Liver (tissue), 3 donors: ENCODE measurements at regions not wholly inside any gene's neighbourhood (a gene's known extent, or its start where the extent isn't known, plus 50 kb on each side); places are given as distances from the start of the nearest gene placed in this dataset.

Source experiments
- CTCF ChIP-seq: fragments of 150-350 bp; IDR thresholded peaks from 2 replicates; pipeline ENCODE4 v1.5.1; 2017; ENCODE audit warnings: improper control_type of control experiment, low read depth, low read length; ENCODE audit not compliant: missing input control
- JUND ChIP-seq, 2 donors: IDR thresholded peaks; 2 replicates each; pipeline ENCODE4 v1.6.1; 2016; ENCODE audit warnings: antibody characterized with exemption in 2 of 2
- MAX ChIP-seq: IDR thresholded peaks from 2 replicates; pipeline ENCODE4 v1.6.1; 2016; ENCODE audit warnings: antibody characterized with exemption
- RAD21 ChIP-seq, 2 donors: IDR thresholded peaks; 2 replicates each; pipeline ENCODE4 v1.6.1; 2016; ENCODE audit warnings: antibody characterized with exemption in 2 of 2, mild to moderate bottlenecking in 2 of 2
- REST ChIP-seq: IDR thresholded peaks from 2 replicates; pipeline ENCODE4 v1.6.1; 2016; ENCODE audit warnings: antibody characterized with exemption, mild to moderate bottlenecking
- SP1 ChIP-seq: IDR thresholded peaks from 2 replicates; pipeline ENCODE4 v1.6.1; 2018; ENCODE audit warnings: antibody characterized with exemption, mild to moderate bottlenecking
- YY1 ChIP-seq: IDR thresholded peaks from 2 replicates; pipeline ENCODE4 v1.6.1; 2016; ENCODE audit warnings: antibody characterized with exemption, mild to moderate bottlenecking
- donor health status: healthy.
- donor health status: healthy.

GRCh38 chr20:50314678-50315335 lies 124.2 kb downstream of the CEBPB start:
- TF ChIP-seq CTCF, result no peak
- TF ChIP-seq REST, result no peak
- no peak for TF ChIP-seq SP1
- no peak for TF ChIP-seq YY1
- no peak for TF ChIP-seq MAX
- TF ChIP-seq JUND (IDR thresholded peaks at IDR 0.05), result no peak
- no peak for TF ChIP-seq RAD21 (IDR thresholded peaks at IDR 0.05)
